ENCODE measurements at regions not wholly inside any gene's neighbourhood (a gene's known extent, or its start where the extent isn't known, plus 50 kb on each side); places are given as distances from the start of the nearest gene placed in this dataset.

DNA sequence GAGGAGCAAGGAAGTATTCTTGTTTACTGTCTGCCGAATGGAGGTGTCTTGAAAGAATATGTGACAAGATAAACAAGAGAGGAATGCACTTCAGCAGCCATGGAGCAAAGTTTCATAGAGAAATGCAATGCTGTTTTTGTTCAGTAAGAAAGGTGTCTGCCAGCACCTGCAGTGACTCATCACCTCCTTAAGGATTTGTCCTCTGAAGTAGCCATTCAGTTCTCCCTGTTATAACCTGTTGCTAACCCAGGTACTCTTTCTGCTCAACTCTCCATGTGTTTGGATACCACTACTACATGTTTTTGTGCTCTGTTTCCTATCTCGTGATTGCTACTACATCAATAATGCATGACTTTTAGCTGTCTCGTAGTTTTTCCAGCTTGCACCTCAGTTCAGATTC lies 328.9 kb downstream of the CHL1 start (continued):
- no peak for TF ChIP-seq YY1 (IDR thresholded peaks at IDR 0.05; ENCODE audit: low read depth, low read length)

All from H1 (cell line).